Natural killer cell (primary cell): ENCODE measurements at regions not wholly inside any gene's neighbourhood (a gene's known extent, or its start where the extent isn't known, plus 50 kb on each side); places are given as distances from the start of the nearest gene placed in this dataset.

ENCODE experiments used
- ATAC-seq, 3 donors: fragments of 150-1000 bp in 2 of 3; fragments of 200-7000 bp in 1 of 3; cut with Tn5 transposase; 1 replicate in 1 of 3; 2 replicates in 2 of 3; pipeline ENCODE4 v1.10.0; 2021; ENCODE audit warnings: mild to moderate bottlenecking in 2 of 3, moderate library complexity in 2 of 3
- DNase-seq, 2 donors: peaks; one replicate each; pipeline versions ENCODE4 v3.0.0 to v3.0.0-alpha.2; 2013 to 2021; ENCODE audit warnings: mixed read lengths in 1 of 2
- H3K27ac ChIP-seq: one replicate; pipeline ENCODE4 v1.5.1; 2013; ENCODE audit warnings: mild to moderate bottlenecking, low read length
- H3K27me3 ChIP-seq: one replicate; pipeline ENCODE4 v1.6.1; 2013; ENCODE audit warnings: low read length; ENCODE audit not compliant: control insufficient read depth, insufficient read depth
- H3K36me3 ChIP-seq: one replicate; pipeline ENCODE4 v1.6.1; 2013; ENCODE audit warnings: low read length; ENCODE audit not compliant: control insufficient read depth, insufficient read depth
- H3K4me1 ChIP-seq: one replicate; pipeline ENCODE4 v1.6.1; 2013; ENCODE audit warnings: low read length; ENCODE audit not compliant: control insufficient read depth, insufficient read depth
- H3K4me3 ChIP-seq: one replicate; pipeline ENCODE4 v1.5.1; 2013; ENCODE audit warnings: low read length
- H3K9me3 ChIP-seq: one replicate; pipeline ENCODE4 v1.6.1; 2013; ENCODE audit warnings: low read length; ENCODE audit not compliant: control insufficient read depth, insufficient read depth
- H3K27ac Mint-ChIP-seq, 2 donors: one replicate each; pipeline ENCODE4 v1.8.0; 2022; ENCODE audit warnings: mild to moderate bottlenecking in 2 of 2, mixed read lengths in 2 of 2, moderate library complexity in 1 of 2
- H3K27me3 Mint-ChIP-seq, 2 donors: one replicate each; pipeline ENCODE4 v1.8.0; 2022; ENCODE audit warnings: low read depth in 2 of 2, mixed read lengths in 2 of 2
- H3K36me3 Mint-ChIP-seq: one replicate; pipeline ENCODE4 v1.8.0; 2022; ENCODE audit warnings: mixed read lengths
- H3K4me1 Mint-ChIP-seq, 2 donors: one replicate each; pipeline ENCODE4 v1.8.0; 2022; ENCODE audit warnings: mixed read lengths in 2 of 2
- H3K4me3 Mint-ChIP-seq: one replicate; pipeline ENCODE4 v1.8.0; 2022; ENCODE audit warnings: mild to moderate bottlenecking, moderate library complexity, mixed read lengths
- H3K9me3 Mint-ChIP-seq, 2 donors: one replicate each; pipeline ENCODE4 v1.8.0; 2022; ENCODE audit warnings: mixed read lengths in 2 of 2
- WGBS: methylation state at CpG from one replicate; pipeline ENCODE4 v1.1.7; 2013; ENCODE audit warnings: missing lambda C conversion rate; ENCODE audit not compliant: insufficient coverage; 5-methylcytosine and 5-hydroxymethylcytosine counted together
- intact Hi-C: fragments of 100-400 bp; cut with micrococcal nuclease; formaldehyde crosslinking; loops from one replicate; pipeline ENCODE4 v1.14.2; 2022
- TF ChIP-seq, protein P1 (sequence below): fragments of 200-600 bp; IDR thresholded peaks from one replicate; pipeline ENCODE4 v1.8.0; 2022; ENCODE audit warnings: antibody characterized with exemption

DNA sequence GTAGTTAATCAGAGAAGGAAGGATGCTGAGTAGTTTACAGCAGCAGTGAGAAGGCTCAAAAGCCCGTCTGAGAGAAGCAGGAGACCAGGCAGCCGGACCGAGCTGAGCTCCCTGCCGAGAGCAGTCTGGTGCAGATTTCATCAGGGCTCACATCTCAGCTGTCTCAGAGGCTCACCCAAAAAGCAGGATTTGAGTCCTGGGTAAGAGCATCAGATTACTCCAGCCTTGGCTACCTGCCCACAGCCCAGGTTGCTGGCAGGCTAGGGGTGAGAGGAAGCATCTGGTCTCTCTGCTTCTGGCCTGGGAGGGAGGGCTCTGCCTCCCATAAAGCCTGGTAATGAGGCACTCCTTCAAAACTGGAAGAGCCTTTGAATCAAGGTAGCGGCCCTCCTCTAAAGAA, 140.5 kb downstream of the ST6GAL2 start:
- Histone ChIP-seq H3K4me1 (no peaks in the 10 kb centered on the region), H3K4me3 (no peak overlapping the region), H3K36me3 (no peaks in the 10 kb centered on the region), H3K9me3 (no peaks in the 10 kb centered on the region), H3K27me3 (no peaks in the 10 kb centered on the region), H3K27ac (no peak overlapping the region)
- intact Hi-C loops, result no loop called here
- Mint-ChIP-seq H3K36me3 (no peaks in the 10 kb centered on the region), H3K4me3 (no peak overlapping the region), H3K4me1 (no peaks in the 10 kb centered on the region), H3K27ac (no peak overlapping the region), H3K9me3 (peaks cover 0 to 2% of the 10 kb centered on the region in 2 donors), H3K27me3 (no peaks in the 10 kb centered on the region)
- ATAC-seq (no peak), DNase-seq (no peak)
- WGBS, result 20% methylated on average over 5 of the region's 5 CpGs
- TF ChIP-seq, protein P1, sequence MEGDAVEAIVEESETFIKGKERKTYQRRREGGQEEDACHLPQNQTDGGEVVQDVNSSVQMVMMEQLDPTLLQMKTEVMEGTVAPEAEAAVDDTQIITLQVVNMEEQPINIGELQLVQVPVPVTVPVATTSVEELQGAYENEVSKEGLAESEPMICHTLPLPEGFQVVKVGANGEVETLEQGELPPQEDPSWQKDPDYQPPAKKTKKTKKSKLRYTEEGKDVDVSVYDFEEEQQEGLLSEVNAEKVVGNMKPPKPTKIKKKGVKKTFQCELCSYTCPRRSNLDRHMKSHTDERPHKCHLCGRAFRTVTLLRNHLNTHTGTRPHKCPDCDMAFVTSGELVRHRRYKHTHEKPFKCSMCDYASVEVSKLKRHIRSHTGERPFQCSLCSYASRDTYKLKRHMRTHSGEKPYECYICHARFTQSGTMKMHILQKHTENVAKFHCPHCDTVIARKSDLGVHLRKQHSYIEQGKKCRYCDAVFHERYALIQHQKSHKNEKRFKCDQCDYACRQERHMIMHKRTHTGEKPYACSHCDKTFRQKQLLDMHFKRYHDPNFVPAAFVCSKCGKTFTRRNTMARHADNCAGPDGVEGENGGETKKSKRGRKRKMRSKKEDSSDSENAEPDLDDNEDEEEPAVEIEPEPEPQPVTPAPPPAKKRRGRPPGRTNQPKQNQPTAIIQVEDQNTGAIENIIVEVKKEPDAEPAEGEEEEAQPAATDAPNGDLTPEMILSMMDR, result no peak

DNA sequence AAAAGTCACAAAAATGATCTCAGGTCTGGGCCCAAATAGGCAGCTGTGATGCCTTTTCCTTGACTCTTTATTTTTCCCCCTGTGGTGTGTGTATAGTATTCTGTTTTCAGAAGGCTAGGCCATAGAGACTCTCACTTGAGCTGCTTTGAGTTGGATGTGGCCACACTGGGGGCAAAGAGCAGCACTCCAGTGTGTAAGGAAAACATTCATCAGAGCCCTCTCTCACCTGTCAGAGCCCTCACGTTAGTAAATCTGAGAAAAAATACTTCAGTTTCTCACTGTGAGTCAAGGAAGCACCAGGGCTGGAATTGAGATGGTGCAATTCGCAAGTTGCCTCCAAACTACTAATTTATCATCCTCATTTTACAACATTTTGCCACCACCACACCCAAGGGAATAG, 136.1 kb downstream of the ST6GAL2 start:
- Histone ChIP-seq H3K4me3 (no peak overlapping the region), H3K27me3 (no peaks in the 10 kb centered on the region), H3K9me3 (no peaks in the 10 kb centered on the region), H3K36me3 (no peaks in the 10 kb centered on the region), H3K4me1 (no peaks in the 10 kb centered on the region), H3K27ac (no peak overlapping the region)
- 69% methylated on average over 2 of the region's 2 CpGs for WGBS
- H3K27me3 Mint-ChIP-seq, result no peaks in the 10 kb centered on the region
- H3K27ac Mint-ChIP-seq, result no peak overlapping the region
- TF ChIP-seq, protein P1, result no peak
- peaks cover 5 to 6% of the 10 kb centered on the region in 2 donors for H3K9me3 Mint-ChIP-seq
- intact Hi-C loops, result no loop called here
- ATAC-seq (no peak), DNase-seq (no peak)
- no peaks in the 10 kb centered on the region for H3K4me1 Mint-ChIP-seq
- no peak overlapping the region for H3K4me3 Mint-ChIP-seq
- no peaks in the 10 kb centered on the region for H3K36me3 Mint-ChIP-seq
